Caco-2 (cell line): ENCODE measurements at regions not wholly inside any gene's neighbourhood (a gene's known extent, or its start where the extent isn't known, plus 50 kb on each side); places are given as distances from the start of the nearest gene placed in this dataset.

ENCODE experiments used
- BruUV-seq: library from RNA; stranded (reverse); fragments of 400-500 nt; replicated peaks from 2 replicates; lab custom pipeline; 2021; lab: Mats Ljungman, UMichigan
- CTCF ChIA-PET: fragments of 300-600 bp; sonication (Branson Sonifier 250); formaldehyde crosslinking; loops from one replicate; lab custom pipeline; 2022; ENCODE audit warnings: antibody characterized with exemption; lab: Charles Lee
- POLR2A ChIA-PET: fragments of 300-600 bp; sonication (Branson Sonifier 250); formaldehyde crosslinking; loops from one replicate; lab custom pipeline; 2022; ENCODE audit warnings: antibody characterized with exemption; lab: Charles Lee
- DNase-seq, 2 experiments: peaks; one replicate each; pipeline versions ENCODE4 v3.0.0 to v3.0.0-alpha.2; 2020 to 2022
- H3K27me3 ChIP-seq: replicated peaks from 2 replicates; pipeline ENCODE4 v1.6.0; 2011; ENCODE audit warnings: low read length; ENCODE audit not compliant: control insufficient read depth, insufficient read depth
- H3K36me3 ChIP-seq: 2 replicates; pipeline ENCODE4 v1.5.1; 2011; ENCODE audit warnings: low read length; ENCODE audit not compliant: control insufficient read depth, insufficient read depth
- H3K4me1 ChIP-seq: fragments of 250-450 bp; sonication (Bioruptor Pico); 2 replicates; pipeline ENCODE4 v1.5.1; 2020; ENCODE audit warnings: mild to moderate bottlenecking
- H3K4me3 ChIP-seq: 2 replicates; pipeline ENCODE4 v1.5.1; 2011; ENCODE audit warnings: low read depth, mild to moderate bottlenecking, control low read depth, low read length
- H3K9me3 ChIP-seq: fragments of 250-450 bp; sonication (Bioruptor Pico); 2 replicates; pipeline ENCODE4 v1.5.1; 2020; ENCODE audit warnings: mild to moderate bottlenecking, moderate library complexity
- H3K27ac Mint-ChIP-seq: one replicate; pipeline ENCODE4 v1.8.0; 2022; ENCODE audit warnings: mixed read lengths; ENCODE audit not compliant: unreplicated experiment
- H3K27me3 Mint-ChIP-seq: one replicate; pipeline ENCODE4 v1.8.0; 2022; ENCODE audit warnings: mixed read lengths; ENCODE audit not compliant: insufficient read depth, unreplicated experiment
- H3K36me3 Mint-ChIP-seq: one replicate; pipeline ENCODE4 v1.8.0; 2022; ENCODE audit warnings: mild to moderate bottlenecking, mixed read lengths; ENCODE audit not compliant: insufficient read depth, unreplicated experiment
- H3K4me1 Mint-ChIP-seq: one replicate; pipeline ENCODE4 v1.8.0; 2022; ENCODE audit warnings: low read depth, mixed read lengths; ENCODE audit not compliant: unreplicated experiment
- H3K4me3 Mint-ChIP-seq: one replicate; pipeline ENCODE4 v1.8.0; 2022; ENCODE audit warnings: mild to moderate bottlenecking, moderate library complexity, mixed read lengths; ENCODE audit not compliant: unreplicated experiment
- H3K9me3 Mint-ChIP-seq: one replicate; pipeline ENCODE4 v1.8.0; 2022; ENCODE audit warnings: mixed read lengths; ENCODE audit not compliant: unreplicated experiment
- intact Hi-C: fragments of 100-400 bp; cut with micrococcal nuclease; formaldehyde crosslinking; loops from one replicate; pipeline ENCODE4 v1.10.0; 2022; ENCODE audit not compliant: unreplicated experiment
- TF ChIP-seq, protein P1 (sequence below), 2 experiments: fragments of 200-600 bp in 1 of 2; IDR thresholded peaks; 1 replicate in 1 of 2; 2 replicates in 1 of 2; pipeline versions ENCODE4 v1.5.1 to v1.8.0; 2011 to 2022; ENCODE audit warnings: antibody characterized with exemption in 1 of 2, control low read depth in 1 of 2, inconsistent platforms in 1 of 2, low read depth in 1 of 2, low read length in 1 of 2, mild to moderate bottlenecking in 1 of 2, moderate library complexity in 1 of 2; ENCODE audit not compliant: insufficient read depth in 1 of 2, severe bottlenecking in 1 of 2, unreplicated experiment in 1 of 2

- no TSS peak for BruUV-seq
- intact Hi-C loops = no loop called here
- Histone ChIP-seq H3K4me1 (peaks cover 7% of the 10 kb centered on the region; the same call in 1 of the 2 replicates), H3K27me3 (no peaks in the 10 kb centered on the region), H3K36me3 (no peaks in the 10 kb centered on the region), H3K4me3 (no peak overlapping the region), H3K9me3 (peaks cover 11% of the 10 kb centered on the region)
- ChIA-PET CTCF (interaction anchor here (1.5 kb wide), 1 partner anchor 25 kb away, joined by 4 read pairs; no protein-coding TSS in a partner anchor), POLR2A (no interaction called here)
- Mint-ChIP-seq H3K9me3 (peaks cover 22% of the 10 kb centered on the region), H3K4me3 (no peak overlapping the region), H3K4me1 (no peaks in the 10 kb centered on the region), H3K36me3 (peaks cover 7% of the 10 kb centered on the region), H3K27ac (no peak overlapping the region), H3K27me3 (no peaks in the 10 kb centered on the region)
- no peak for DNase-seq
- TF ChIP-seq, protein P1, sequence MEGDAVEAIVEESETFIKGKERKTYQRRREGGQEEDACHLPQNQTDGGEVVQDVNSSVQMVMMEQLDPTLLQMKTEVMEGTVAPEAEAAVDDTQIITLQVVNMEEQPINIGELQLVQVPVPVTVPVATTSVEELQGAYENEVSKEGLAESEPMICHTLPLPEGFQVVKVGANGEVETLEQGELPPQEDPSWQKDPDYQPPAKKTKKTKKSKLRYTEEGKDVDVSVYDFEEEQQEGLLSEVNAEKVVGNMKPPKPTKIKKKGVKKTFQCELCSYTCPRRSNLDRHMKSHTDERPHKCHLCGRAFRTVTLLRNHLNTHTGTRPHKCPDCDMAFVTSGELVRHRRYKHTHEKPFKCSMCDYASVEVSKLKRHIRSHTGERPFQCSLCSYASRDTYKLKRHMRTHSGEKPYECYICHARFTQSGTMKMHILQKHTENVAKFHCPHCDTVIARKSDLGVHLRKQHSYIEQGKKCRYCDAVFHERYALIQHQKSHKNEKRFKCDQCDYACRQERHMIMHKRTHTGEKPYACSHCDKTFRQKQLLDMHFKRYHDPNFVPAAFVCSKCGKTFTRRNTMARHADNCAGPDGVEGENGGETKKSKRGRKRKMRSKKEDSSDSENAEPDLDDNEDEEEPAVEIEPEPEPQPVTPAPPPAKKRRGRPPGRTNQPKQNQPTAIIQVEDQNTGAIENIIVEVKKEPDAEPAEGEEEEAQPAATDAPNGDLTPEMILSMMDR (IDR thresholded peaks at IDR 0.05; ENCODE audit: insufficient read depth in 1 of 2, low read depth in 1 of 2, low read length in 1 of 2, severe bottlenecking in 1 of 2, unreplicated experiment in 1 of 2) = no peak
Measured at GRCh38 chr2:120670771-120671480, 64.7 kb upstream of the GLI2 start.

- no peak overlapping the region for H3K27ac Mint-ChIP-seq
- no peaks in the 10 kb centered on the region for H3K27me3 Mint-ChIP-seq
- H3K9me3 Mint-ChIP-seq = peaks cover 7% of the 10 kb centered on the region
- TF ChIP-seq, protein P1 (IDR thresholded peaks at IDR 0.05; ENCODE audit: insufficient read depth in 1 of 2, low read depth in 1 of 2, low read length in 1 of 2, severe bottlenecking in 1 of 2, unreplicated experiment in 1 of 2) = no peak
- ChIA-PET CTCF (interaction anchor here (0.6 kb wide), 2 partner anchors 120 to 439 kb away, joined by 3 read pairs; no protein-coding TSS in a partner anchor), POLR2A (no interaction called here)
- Histone ChIP-seq H3K9me3 (no peaks in the 10 kb centered on the region), H3K4me3 (no peak overlapping the region), H3K36me3 (no peaks in the 10 kb centered on the region), H3K4me1 (peaks cover 7% of the 10 kb centered on the region; the same call in 1 of the 2 replicates), H3K27me3 (no peaks in the 10 kb centered on the region)
- DNase-seq = no peak
- BruUV-seq = no TSS peak
- H3K36me3 Mint-ChIP-seq = peaks cover 7% of the 10 kb centered on the region
- no peaks in the 10 kb centered on the region for H3K4me1 Mint-ChIP-seq
- intact Hi-C loops = no loop called here
- H3K4me3 Mint-ChIP-seq = no peak overlapping the region
Measured at GRCh38 chr2:120672526-120673204, 63.0 kb upstream of the GLI2 start.

DNA sequence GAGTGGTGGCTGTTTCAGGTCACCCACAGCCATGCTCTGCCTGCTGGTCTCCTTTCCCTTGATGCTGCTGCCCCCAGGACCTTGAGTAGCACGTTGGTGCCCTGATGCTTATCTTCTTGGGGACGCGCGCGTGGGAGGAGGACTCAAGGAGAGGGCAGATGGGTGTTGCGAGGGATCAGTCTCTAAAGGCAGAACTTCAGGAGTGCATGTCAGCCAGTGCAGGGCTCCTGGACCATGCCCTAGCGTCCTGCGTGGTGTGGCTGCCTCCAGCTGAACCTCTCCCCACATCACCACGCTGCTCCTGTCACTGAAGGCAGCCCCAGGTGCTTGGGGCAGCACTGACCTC is 62.5 kb upstream of the GLI2 start:
- Mint-ChIP-seq H3K4me3 (no peak overlapping the region), H3K36me3 (peaks cover 1% of the 10 kb centered on the region), H3K27ac (no peak overlapping the region), H3K4me1 (no peaks in the 10 kb centered on the region), H3K27me3 (no peaks in the 10 kb centered on the region), H3K9me3 (peaks cover 2% of the 10 kb centered on the region)
- Histone ChIP-seq H3K27me3 (no peaks in the 10 kb centered on the region), H3K36me3 (no peaks in the 10 kb centered on the region), H3K4me1 (peaks cover 7% of the 10 kb centered on the region; the same call in 1 of the 2 replicates), H3K4me3 (no peak overlapping the region), H3K9me3 (no peaks in the 10 kb centered on the region)
- TF ChIP-seq, protein P1 (IDR thresholded peaks at IDR 0.05; ENCODE audit: insufficient read depth in 1 of 2, low read depth in 1 of 2, low read length in 1 of 2, severe bottlenecking in 1 of 2, unreplicated experiment in 1 of 2) = no peak
- no peak for DNase-seq
- CTCF ChIA-PET = no interaction called here
- no TSS peak for BruUV-seq
- POLR2A ChIA-PET = no interaction called here
- intact Hi-C loops = no loop called here
